GM20000 (cell line): ENCODE measurements at regions not wholly inside any gene's neighbourhood (a gene's known extent, or its start where the extent isn't known, plus 50 kb on each side); places are given as distances from the start of the nearest gene placed in this dataset.

Experiments used
- DNase-seq: peaks from one replicate; pipeline ENCODE4 v3.0.0; 2012; ENCODE audit warnings: low spot score
- CTCF ChIP-seq: IDR thresholded peaks from 2 replicates; pipeline ENCODE4 v1.5.1; 2012; ENCODE audit warnings: mild to moderate bottlenecking, control low read depth; ENCODE audit errors: extremely low read depth, missing control alignments

- no peak for DNase-seq
- no peak for TF ChIP-seq CTCF
Observed at GRCh38 chr2:147358375-147358774, 486.5 kb upstream of the ACVR2A start.

GRCh38 chr2:147356157-147356556 is 488.7 kb upstream of the ACVR2A start:
- DNase-seq = no peak
- no peak for TF ChIP-seq CTCF

GRCh38 chr2:147355706-147356105 is 489.1 kb upstream of the ACVR2A start:
- TF ChIP-seq CTCF = no peak
- DNase-seq = no peak

GRCh38 chr2:147353072-147353381 is 491.8 kb upstream of the ACVR2A start:
- TF ChIP-seq CTCF = no peak
- DNase-seq = no peak

- TF ChIP-seq CTCF = no peak
- DNase-seq = no peak
Observed at GRCh38 chr2:147352264-147353071, 492.4 kb upstream of the ACVR2A start.

GRCh38 chr2:147351784-147352183 is 493.0 kb upstream of the ACVR2A start:
- no peak for TF ChIP-seq CTCF
- no peak for DNase-seq

- TF ChIP-seq CTCF = no peak
- no peak for DNase-seq
Observed at GRCh38 chr2:147348931-147349555, 495.8 kb upstream of the ACVR2A start.
